ENCODE measurements at regions not wholly inside any gene's neighbourhood (a gene's known extent, or its start where the extent isn't known, plus 50 kb on each side); places are given as distances from the start of the nearest gene placed in this dataset.

- DNase-seq (ENCODE audit: low read depth in 4 of 4, low spot score in 3 of 4) = no peak
These were observed 254.2 kb downstream of the CBLN1 start for GRCh38 chr16:49027420-49027819.

- DNase-seq (ENCODE audit: low read depth in 4 of 4, low spot score in 3 of 4) = no peak
These were observed 255.0 kb downstream of the CBLN1 start for GRCh38 chr16:49026566-49027181.

DNA sequence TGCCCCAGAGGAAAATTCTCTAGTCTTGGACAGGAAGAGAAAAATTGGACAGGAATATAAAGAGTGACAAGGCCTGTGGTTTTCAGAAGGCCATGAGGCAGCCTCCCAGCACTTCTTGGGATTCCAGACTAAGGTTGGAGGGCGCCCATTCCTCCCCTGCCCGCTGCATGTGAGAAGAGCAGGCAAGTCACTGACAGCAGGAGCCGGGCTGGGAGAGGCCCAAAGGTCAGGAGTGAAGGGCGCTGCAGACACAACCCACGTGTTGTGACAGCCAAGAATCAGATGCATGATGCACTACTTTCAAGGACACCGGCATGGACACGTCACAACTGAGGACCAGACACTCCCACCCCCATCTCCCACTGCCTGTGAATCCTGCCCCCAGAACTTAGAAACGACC, 256.7 kb downstream of the CBLN1 start:
- no peak for DNase-seq (ENCODE audit: low read depth in 4 of 4, low spot score in 3 of 4)

DNA sequence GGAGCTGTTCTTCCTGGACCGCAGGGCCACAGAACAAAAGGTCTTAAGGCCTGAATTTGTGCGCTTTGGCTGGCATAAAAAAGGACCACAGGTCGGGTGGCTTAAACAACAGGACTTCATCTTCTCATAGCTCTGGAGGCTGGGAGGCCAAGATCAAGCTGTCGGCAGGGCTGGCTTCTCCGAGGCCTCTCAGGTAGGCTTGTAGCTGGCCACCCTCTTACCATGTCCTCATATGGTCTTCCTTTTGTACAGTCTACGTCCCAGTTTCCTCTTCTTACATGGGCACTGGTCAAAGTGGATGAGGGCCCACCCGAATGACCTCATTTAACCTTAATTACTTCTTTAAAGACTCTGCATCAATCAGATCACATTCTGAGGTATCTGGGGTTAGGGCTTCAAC, 257.6 kb downstream of the CBLN1 start:
- DNase-seq (ENCODE audit: low read depth in 4 of 4, low spot score in 3 of 4) = no peak

- DNase-seq (ENCODE audit: low read depth in 4 of 4, low spot score in 3 of 4) = no peak
These were observed 258.6 kb downstream of the CBLN1 start for GRCh38 chr16:49023050-49023449.

GRCh38 chr16:49022351-49022963, 259.2 kb downstream of the CBLN1 start:
- DNase-seq (ENCODE audit: low read depth in 4 of 4, low spot score in 3 of 4) = no peak

- DNase-seq (ENCODE audit: low read depth in 4 of 4, low spot score in 3 of 4) = peak in 1 of 4 donors; percentile 52
These were observed 260.5 kb downstream of the CBLN1 start for GRCh38 chr16:49021136-49021535.

DNA sequence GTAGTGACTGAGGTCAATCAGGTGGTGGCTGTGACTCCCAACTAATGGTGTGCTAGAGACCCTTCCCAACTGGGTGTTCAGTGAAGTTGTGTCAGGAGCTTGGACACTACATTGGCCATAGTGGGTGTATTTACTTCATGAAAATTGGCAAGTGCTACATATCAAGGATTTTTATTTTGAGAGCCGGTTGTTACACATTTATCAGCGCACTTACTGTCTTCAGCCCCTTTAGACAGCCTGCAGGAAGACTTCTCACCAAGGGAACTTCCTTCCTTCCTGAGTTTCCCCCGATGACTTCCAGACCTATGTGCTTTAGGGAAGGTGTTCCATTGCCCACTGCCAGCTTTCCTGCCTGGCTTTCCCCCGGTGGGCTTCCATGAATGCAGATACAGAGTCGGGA, 261.2 kb downstream of the CBLN1 start:
- no peak for DNase-seq (ENCODE audit: low read depth in 4 of 4, low spot score in 3 of 4)

DNA sequence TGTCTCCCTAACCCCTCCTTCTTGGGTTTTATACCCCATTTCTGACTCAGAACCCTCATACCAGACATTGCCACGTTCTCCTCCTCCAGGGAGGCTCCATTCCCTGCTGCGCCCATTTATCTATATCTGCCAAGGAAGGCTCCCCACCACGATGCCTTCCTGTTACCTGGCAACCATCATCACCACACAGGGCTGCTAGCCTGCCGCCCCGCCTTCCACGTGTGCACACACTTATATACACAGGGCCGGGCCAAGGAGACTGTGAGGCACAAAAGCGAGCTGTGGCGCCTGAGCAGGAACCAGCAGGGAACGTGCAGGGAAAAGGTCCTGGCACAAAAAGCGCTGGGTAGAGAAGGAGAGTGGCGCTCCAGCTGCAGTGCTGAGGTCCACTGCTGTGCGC, 261.8 kb downstream of the CBLN1 start:
- no peak for DNase-seq (ENCODE audit: low read depth in 4 of 4, low spot score in 3 of 4)

DNA sequence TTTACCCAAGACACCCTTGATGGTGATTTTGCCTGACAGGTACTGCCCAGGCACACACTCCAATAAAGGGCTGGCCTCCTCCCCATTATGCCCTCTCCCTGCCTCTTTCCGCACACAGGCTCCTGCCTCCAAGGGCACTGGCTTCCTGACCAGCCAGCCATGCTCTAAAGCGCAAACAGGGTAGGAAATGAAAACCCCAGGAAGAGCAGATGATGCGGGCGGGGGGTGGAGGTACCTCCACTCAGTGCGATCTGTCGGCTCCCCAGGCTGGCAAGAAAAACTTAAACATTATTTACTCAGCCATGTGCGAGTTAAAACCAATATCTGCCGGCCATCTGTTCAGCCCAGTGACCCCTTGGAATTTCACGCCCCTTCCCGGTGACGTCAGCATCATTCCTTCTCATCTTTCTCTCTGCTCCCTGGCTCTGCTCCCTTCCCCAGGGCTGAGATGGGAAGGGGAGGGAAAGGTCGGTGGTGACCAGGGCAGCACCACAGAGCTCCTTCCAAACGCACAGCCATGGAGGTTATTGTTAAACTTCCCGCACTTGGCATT, 262.5 kb downstream of the CBLN1 start:
- peak in 3 of 4 donors; percentile 50 to 81 (median 63) for DNase-seq (ENCODE audit: low read depth in 4 of 4, low spot score in 3 of 4)

DNA sequence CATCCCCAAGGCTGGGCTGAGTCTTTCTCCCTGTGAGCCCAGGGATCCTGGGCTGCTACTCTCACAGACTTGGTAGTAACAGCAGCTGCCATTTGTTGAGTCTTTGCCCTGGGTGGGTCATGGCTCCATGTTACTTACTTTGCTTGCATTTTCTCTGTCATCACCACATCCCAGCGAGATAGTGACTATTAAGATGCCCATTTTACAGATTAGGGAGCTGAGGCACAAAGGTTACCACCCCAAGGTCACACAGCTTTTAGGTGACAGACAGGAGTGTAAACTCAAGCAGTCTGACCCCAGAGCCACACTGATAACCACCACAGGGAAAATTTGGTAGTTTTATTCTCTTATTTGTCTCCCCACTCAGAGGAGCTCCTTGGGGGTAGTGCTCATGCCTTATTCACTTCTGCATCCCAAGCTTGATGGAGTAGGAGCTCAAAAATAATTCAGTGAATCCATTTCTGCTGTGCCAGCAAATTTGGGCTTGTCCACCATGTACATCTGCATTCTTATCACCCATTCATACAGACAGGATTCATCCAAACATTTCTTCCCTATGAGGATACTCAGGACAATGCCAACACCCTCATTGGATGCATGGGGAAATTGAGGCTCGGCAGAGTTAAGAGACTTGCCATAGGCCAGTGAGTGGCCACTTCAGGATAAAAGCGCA, 263.2 kb downstream of the CBLN1 start:
- no peak for DNase-seq (ENCODE audit: low read depth in 4 of 4, low spot score in 3 of 4)

GRCh38 chr16:49017501-49017900, 264.1 kb downstream of the CBLN1 start:
- DNase-seq (ENCODE audit: low read depth in 4 of 4, low spot score in 3 of 4) = no peak

DNA sequence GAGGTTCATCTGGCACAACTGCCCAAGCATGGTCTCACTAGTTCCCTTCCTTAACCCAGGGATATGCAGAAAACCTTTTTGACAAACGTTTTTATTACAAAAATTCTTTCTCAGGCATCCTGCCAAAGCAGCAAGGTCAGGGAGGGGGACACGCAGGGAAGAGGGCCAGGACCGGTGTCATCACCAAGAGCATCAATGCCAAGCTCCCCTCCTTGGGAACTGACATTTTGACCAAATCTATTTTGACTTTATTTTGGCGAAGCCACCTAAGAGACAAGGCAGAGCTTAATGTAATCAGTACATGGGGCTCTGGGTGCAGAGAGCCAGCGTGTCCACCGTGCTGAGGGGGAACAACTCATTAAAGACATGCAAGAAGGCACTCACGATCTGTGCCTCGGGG, 265.2 kb downstream of the CBLN1 start:
- no peak for DNase-seq (ENCODE audit: low read depth in 4 of 4, low spot score in 3 of 4)

- DNase-seq (ENCODE audit: low read depth in 4 of 4, low spot score in 3 of 4) = no peak
These were observed 266.4 kb downstream of the CBLN1 start for GRCh38 chr16:49015225-49015592.

- no peak for DNase-seq (ENCODE audit: low read depth in 4 of 4, low spot score in 3 of 4)
These were observed 267.1 kb downstream of the CBLN1 start for GRCh38 chr16:49014277-49015224.

GRCh38 chr16:49013727-49014080, 267.9 kb downstream of the CBLN1 start:
- no peak for DNase-seq (ENCODE audit: low read depth in 4 of 4, low spot score in 3 of 4)

GRCh38 chr16:49012961-49013726, 268.5 kb downstream of the CBLN1 start:
- no peak for DNase-seq (ENCODE audit: low read depth in 4 of 4, low spot score in 3 of 4)

DNA sequence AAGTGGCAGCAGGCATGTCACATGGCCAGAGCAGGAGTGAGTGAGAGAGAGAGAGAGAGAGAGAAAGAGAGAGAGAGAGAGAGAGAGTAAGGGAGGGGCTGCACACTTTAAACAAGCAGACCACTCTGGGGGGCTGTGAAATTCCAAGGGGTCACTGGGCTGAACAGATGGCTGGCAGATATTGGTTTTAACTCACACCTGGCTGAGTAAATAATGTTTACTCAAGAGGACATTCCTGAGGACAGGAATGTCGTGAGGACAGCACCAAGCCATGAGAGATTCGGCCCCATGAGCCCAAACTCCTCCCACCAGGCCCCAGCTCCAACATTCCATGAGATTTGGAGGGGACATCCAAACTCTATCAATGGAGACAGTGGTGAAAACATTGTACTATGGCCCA, 269.7 kb downstream of the CBLN1 start:
- DNase-seq (ENCODE audit: low read depth in 4 of 4, low spot score in 3 of 4) = no peak

- DNase-seq (ENCODE audit: low read depth in 4 of 4, low spot score in 3 of 4) = no peak
These were observed 270.8 kb downstream of the CBLN1 start for GRCh38 chr16:49010879-49011278.

DNA sequence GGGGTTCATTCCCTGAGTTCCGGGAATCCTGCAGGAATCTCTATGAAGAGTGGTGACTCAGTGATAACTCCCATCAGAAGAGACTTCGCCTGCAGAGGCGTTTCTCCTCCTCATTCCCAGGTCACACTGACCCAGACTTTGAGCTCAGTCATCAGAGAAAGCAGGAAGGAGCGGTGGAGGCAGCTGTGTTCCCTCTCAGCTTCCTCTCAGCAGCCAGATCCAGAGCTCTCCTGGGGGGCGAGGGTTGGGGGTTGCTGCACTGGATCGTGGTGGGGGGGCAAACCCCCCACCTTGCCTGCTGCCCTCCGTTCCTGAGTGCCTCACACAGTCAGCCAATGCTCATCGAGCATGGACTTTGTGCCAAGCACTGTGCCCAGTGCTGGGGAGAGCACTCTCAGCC, 271.2 kb downstream of the CBLN1 start:
- DNase-seq (ENCODE audit: low read depth in 4 of 4, low spot score in 3 of 4) = no peak
